Endothelial cell of umbilical vein (primary cell): ENCODE measurements at regions not wholly inside any gene's neighbourhood (a gene's known extent, or its start where the extent isn't known, plus 50 kb on each side); places are given as distances from the start of the nearest gene placed in this dataset.
"Not testable (repeated sequence)": the region's sequence is repeated elsewhere in the genome, so short reads cannot be mapped to it uniquely, and the experiment has no call there.

Experiments used
- BruUV-seq: library from RNA; stranded (reverse); fragments of 400-500 nt; replicated peaks from 2 replicates; lab custom pipeline; 2021; lab: Mats Ljungman, UMichigan
- CTCF ChIA-PET: fragments of 300-600, 350-600 bp; sonication (Branson Sonifier 250); formaldehyde crosslinking; loops from one replicate; lab custom pipeline; 2021; ENCODE audit warnings: antibody characterized with exemption, inconsistent platforms; lab: Charles Lee
- POLR2A ChIA-PET: fragments of 300-600, 350-600 bp; sonication (Branson Sonifier 250); formaldehyde crosslinking; loops from one replicate; lab custom pipeline; 2021; ENCODE audit warnings: antibody characterized with exemption, inconsistent platforms; lab: Charles Lee
- DNase-seq: peaks from one replicate; pipeline ENCODE4 v3.0.0-alpha.2; 2011; ENCODE audit warnings: low read depth, low spot score
- FAIRE-seq: peaks from 2 replicates; lab custom pipeline; 2011; peaks lifted over from hg19 to GRCh38; lab: Jason Lieb, UNC
- H2AFZ ChIP-seq: 2 replicates; pipeline ENCODE4 v1.6.0; 2012; ENCODE audit warnings: low read depth, low read length, control low read depth, inconsistent platforms
- H3K27ac ChIP-seq: 2 replicates; pipeline ENCODE4 v1.5.1; 2011; ENCODE audit warnings: low read depth, mild to moderate bottlenecking, control low read depth, low read length, moderate library complexity; ENCODE audit not compliant: insufficient read depth
- H3K27me3 ChIP-seq, 2 experiments: 2 replicates each; pipeline versions ENCODE4 v1.6.0 to v1.6.1; 2011; ENCODE audit warnings: low read length in 2 of 2, mixed read lengths in 1 of 2; ENCODE audit not compliant: control insufficient read depth in 2 of 2, insufficient read depth in 2 of 2
- H3K36me3 ChIP-seq, 2 experiments: 2 replicates in 1 of 2; 3 replicates in 1 of 2; pipeline ENCODE4 v1.5.1; 2011; ENCODE audit warnings: low read length in 2 of 2, mild to moderate bottlenecking in 1 of 2, moderate library complexity in 1 of 2; ENCODE audit not compliant: control insufficient read depth in 2 of 2, insufficient read depth in 2 of 2; ENCODE audit errors: extremely low read depth in 1 of 2
- H3K4me1 ChIP-seq: 3 replicates; pipeline ENCODE4 v1.5.1; 2011; ENCODE audit warnings: mild to moderate bottlenecking, low read length; ENCODE audit not compliant: control insufficient read depth, insufficient read depth; ENCODE audit errors: extremely low read depth
- H3K4me2 ChIP-seq: 2 replicates; pipeline ENCODE4 v1.6.1; 2011; ENCODE audit warnings: low read length, control low read depth, mixed read lengths; ENCODE audit not compliant: insufficient read depth
- H3K4me3 ChIP-seq, 3 experiments: fragments of 200-600 bp in 1 of 3; sonication (generic), shearing (Covaris generic) in 1 of 3; replicated peaks in 1 of 3; 2 replicates each; pipeline ENCODE4 v1.5.1; 2011 to 2016; ENCODE audit warnings: control low read depth in 3 of 3, low read length in 3 of 3, mild to moderate bottlenecking in 2 of 3, inconsistent platforms in 1 of 3, low read depth in 1 of 3, moderate library complexity in 1 of 3; ENCODE audit not compliant: insufficient read depth in 1 of 3
- H3K79me2 ChIP-seq: 2 replicates; pipeline ENCODE4 v1.6.0; 2012; ENCODE audit warnings: low read length, inconsistent platforms; ENCODE audit not compliant: control insufficient read depth, insufficient read depth
- H3K9ac ChIP-seq: replicated peaks from 2 replicates; pipeline ENCODE3; 2011; ENCODE audit warnings: low read length, control low read depth; ENCODE audit not compliant: insufficient read depth; ENCODE audit errors: extremely low read depth
- H3K9me1 ChIP-seq: replicated peaks from 3 replicates; pipeline ENCODE4 v1.6.0; 2011; ENCODE audit warnings: mild to moderate bottlenecking, low read length; ENCODE audit not compliant: control insufficient read depth, insufficient read depth; ENCODE audit errors: extremely low read depth
- H3K9me3 ChIP-seq: replicated peaks from 2 replicates; pipeline ENCODE4 v1.5.1; 2012; ENCODE audit warnings: low read length, inconsistent platforms; ENCODE audit not compliant: control insufficient read depth, insufficient read depth
- H4K20me1 ChIP-seq: replicated peaks from 2 replicates; pipeline ENCODE3; 2011; ENCODE audit warnings: mild to moderate bottlenecking, low read length; ENCODE audit not compliant: control insufficient read depth, insufficient read depth; ENCODE audit errors: extremely low read depth
- dilution Hi-C: fragments of 300-500 bp; cut with MboI; formaldehyde crosslinking; loops from one replicate; pipeline ENCODE4 v1.15.0; 2019; ENCODE audit warnings: low sequenced_read_pairs; ENCODE audit not compliant: extremely low pct_ligation_motif_present
- intact Hi-C: fragments of 100-400 bp; cut with micrococcal nuclease; formaldehyde crosslinking; loops from one replicate; pipeline ENCODE4 v1.10.0; 2022

- H4K20me1 ChIP-seq, H3K4me2 ChIP-seq, FAIRE-seq, H3K9me1 ChIP-seq, H3K9me3 ChIP-seq, intact Hi-C loops, H3K4me1 ChIP-seq, CTCF ChIA-PET, dilution Hi-C loops, H3K79me2 ChIP-seq, H3K4me3 ChIP-seq, DNase-seq, POLR2A ChIA-PET, H3K27ac ChIP-seq, BruUV-seq, H3K36me3 ChIP-seq, H3K27me3 ChIP-seq, H2AFZ ChIP-seq, H3K9ac ChIP-seq: not testable (repeated sequence)
Observed at GRCh38 chr1:83309035-83309434, 689.9 kb downstream of the TTLL7 start.

DNA sequence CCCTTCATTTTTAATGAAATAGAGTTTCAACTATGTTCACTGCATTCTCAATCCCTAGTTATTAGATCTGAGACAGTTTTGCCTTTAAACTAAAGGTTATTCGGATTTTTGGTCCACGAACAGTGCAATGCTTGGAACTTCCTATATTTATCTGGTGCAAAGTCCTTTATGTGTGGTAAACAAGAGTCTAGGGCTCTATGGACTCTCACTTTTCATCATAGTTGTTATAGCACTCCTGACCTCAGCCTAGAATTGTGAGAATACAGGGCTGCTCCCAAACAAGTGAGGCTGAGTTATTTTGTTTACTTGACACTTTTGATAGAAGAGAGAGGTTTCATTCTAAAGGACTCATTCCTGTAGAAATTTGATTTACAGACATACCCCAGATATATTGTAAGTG, 692.1 kb downstream of the TTLL7 start:
- FAIRE-seq, dilution Hi-C loops: not testable (repeated sequence)

DNA sequence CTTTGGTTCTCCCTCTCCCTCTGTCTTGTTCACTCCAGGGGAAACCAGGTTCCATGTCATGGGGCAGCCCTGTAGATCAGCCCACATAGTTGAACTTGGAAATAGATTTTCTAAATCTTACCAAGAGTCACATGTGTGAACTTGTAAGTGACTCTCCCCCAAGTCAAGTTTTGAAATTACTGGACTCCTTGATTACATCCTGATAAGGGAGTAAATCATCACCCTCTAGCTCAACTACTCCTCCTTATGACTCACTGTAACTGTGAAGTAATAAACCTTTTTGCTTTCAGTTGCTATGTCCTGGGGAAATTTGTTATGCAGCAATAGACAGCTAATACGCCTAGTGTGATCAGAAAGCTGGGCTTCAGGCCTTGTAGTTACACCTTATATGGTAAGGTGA, 703.3 kb downstream of the TTLL7 start:
- not testable (repeated sequence) for DNase-seq, FAIRE-seq

More for the DNA sequence above, 692.1 kb downstream of the TTLL7 start:
- H3K4me1 ChIP-seq, H3K79me2 ChIP-seq, H2AFZ ChIP-seq, H3K9me1 ChIP-seq, intact Hi-C loops, H3K9me3 ChIP-seq, CTCF ChIA-PET, H3K27me3 ChIP-seq, H4K20me1 ChIP-seq, BruUV-seq, POLR2A ChIA-PET, DNase-seq, H3K4me2 ChIP-seq, H3K4me3 ChIP-seq, H3K27ac ChIP-seq, H3K36me3 ChIP-seq, H3K9ac ChIP-seq: not testable (repeated sequence)

DNA sequence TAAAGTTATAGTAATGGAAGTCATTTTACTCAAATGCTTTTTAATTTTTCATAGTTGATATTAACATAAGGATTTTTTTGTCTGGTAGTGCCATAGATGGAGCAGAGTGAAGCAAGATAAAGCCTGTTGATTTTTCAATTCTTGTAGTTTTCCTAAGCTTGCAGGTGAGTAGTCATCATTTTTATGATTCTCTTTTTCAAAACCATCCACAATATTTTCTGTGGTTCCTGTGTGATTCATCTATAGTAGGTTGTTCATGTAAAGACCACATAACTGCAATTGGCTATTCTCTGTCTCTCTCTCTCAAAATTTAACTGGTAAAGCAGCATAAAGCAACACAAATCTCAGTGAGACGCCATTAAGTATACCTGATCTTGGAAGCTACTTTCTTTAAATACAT, 711.5 kb downstream of the TTLL7 start:
- H3K36me3 ChIP-seq, H3K9ac ChIP-seq, H3K9me3 ChIP-seq, POLR2A ChIA-PET, H3K27me3 ChIP-seq, DNase-seq, H2AFZ ChIP-seq, H3K4me1 ChIP-seq, FAIRE-seq, dilution Hi-C loops, H3K4me3 ChIP-seq, H3K4me2 ChIP-seq, H3K9me1 ChIP-seq, H3K27ac ChIP-seq, CTCF ChIA-PET, intact Hi-C loops, H3K79me2 ChIP-seq, BruUV-seq, H4K20me1 ChIP-seq: not testable (repeated sequence)

More for the DNA sequence above, 703.3 kb downstream of the TTLL7 start:
- H2AFZ ChIP-seq, H3K4me2 ChIP-seq, POLR2A ChIA-PET, H3K9ac ChIP-seq, H3K9me1 ChIP-seq, CTCF ChIA-PET, H3K27me3 ChIP-seq, BruUV-seq, intact Hi-C loops, H3K36me3 ChIP-seq, dilution Hi-C loops, H3K27ac ChIP-seq, H3K4me3 ChIP-seq, H3K79me2 ChIP-seq, H3K9me3 ChIP-seq, H3K4me1 ChIP-seq, H4K20me1 ChIP-seq: not testable (repeated sequence)
